HepG2 (cell line): ENCODE measurements at regions not wholly inside any gene's neighbourhood (a gene's known extent, or its start where the extent isn't known, plus 50 kb on each side); places are given as distances from the start of the nearest gene placed in this dataset.

Experiments
- ATAC-seq: fragments of 200-7000 bp; cut with Tn5 transposase; 3 replicates; pipeline ENCODE4 v1.9.1; 2020; ENCODE audit warnings: mild to moderate bottlenecking, moderate library complexity
- BruUV-seq: library from RNA; stranded (reverse); fragments of 400-500 nt; replicated peaks from 2 replicates; lab custom pipeline; 2021; lab: Mats Ljungman, UMichigan
- CTCF ChIA-PET: fragments of 300-600 bp; formaldehyde crosslinking; extraction: SDS; loops from one replicate; lab custom pipeline; 2021; ENCODE audit warnings: low total read pairs, inconsistent platforms, low intra/inter-chr PET ratio; lab: Yijun Ruan, JAX
- POLR2A ChIA-PET: fragments of 350-600 bp; sonication (Branson Sonifier 250); formaldehyde crosslinking; loops from one replicate; lab custom pipeline; 2020; ENCODE audit warnings: antibody characterized with exemption, inconsistent platforms; lab: Yijun Ruan, JAX
- DNase-seq: peaks from one replicate; pipeline ENCODE4 v3.0.0-alpha.2; 2015; ENCODE audit warnings: low spot score
- FAIRE-seq: peaks from 3 replicates; lab custom pipeline; 2011; peaks lifted over from hg19 to GRCh38; lab: Jason Lieb, UNC
- H2AFZ ChIP-seq: one replicate; pipeline ENCODE4 v1.6.1; 2011; ENCODE audit warnings: low read length, inconsistent platforms
- H3K27ac ChIP-seq: fragments of 300-600 bp; 3 replicates; pipeline ENCODE4 v1.8.0; 2011; ENCODE audit warnings: mixed run types, mild to moderate bottlenecking, mixed read lengths, low read length, inconsistent platforms; ENCODE audit not compliant: insufficient read depth; ENCODE audit errors: extremely low read length
- H3K27me3 ChIP-seq, 2 experiments: fragments of 200-600 bp in 1 of 2; 2 replicates in 1 of 2; 3 replicates in 1 of 2; pipeline versions ENCODE4 v1.6.0 to v1.8.0; 2011; ENCODE audit warnings: low read length in 2 of 2, mild to moderate bottlenecking in 2 of 2, moderate library complexity in 2 of 2, inconsistent platforms in 1 of 2; ENCODE audit not compliant: insufficient read depth in 2 of 2, control insufficient read depth in 1 of 2
- H3K36me3 ChIP-seq, 2 experiments: fragments of 200-600 bp in 1 of 2; replicated peaks in 1 of 2; 2 replicates in 1 of 2; 3 replicates in 1 of 2; pipeline versions ENCODE4 v1.5.1 to v1.8.0; 2011; ENCODE audit warnings: low read length in 2 of 2, inconsistent platforms in 1 of 2; ENCODE audit not compliant: insufficient read depth in 2 of 2, control insufficient read depth in 1 of 2
- H3K4me1 ChIP-seq: 2 replicates; pipeline ENCODE4 v1.5.1; 2012; ENCODE audit warnings: low read length, inconsistent platforms; ENCODE audit not compliant: insufficient read depth
- H3K4me2 ChIP-seq: 2 replicates; pipeline ENCODE4 v1.6.0; 2011; ENCODE audit warnings: low read depth, low read length, inconsistent platforms
- H3K4me3 ChIP-seq, 3 experiments: fragments of 200-600 bp in 1 of 3; sonication (generic), shearing (Covaris generic) in 1 of 3; replicated peaks in 1 of 3; 2 replicates each; pipeline ENCODE4 v1.5.1; 2011 to 2016; ENCODE audit warnings: low read length in 3 of 3, inconsistent platforms in 2 of 3, low read depth in 2 of 3, mild to moderate bottlenecking in 2 of 3, control low read depth in 1 of 3, mixed read lengths in 1 of 3; ENCODE audit not compliant: insufficient read depth in 1 of 3
- H3K79me2 ChIP-seq: one replicate; pipeline ENCODE4 v1.6.1; 2011; ENCODE audit warnings: low read length, inconsistent platforms; ENCODE audit not compliant: insufficient read depth
- H3K9ac ChIP-seq: 2 replicates; pipeline ENCODE4 v1.6.0; 2011; ENCODE audit warnings: mild to moderate bottlenecking, low read depth, low read length, inconsistent platforms; ENCODE audit not compliant: insufficient read depth
- H3K9me3 ChIP-seq: 2 replicates; pipeline ENCODE4 v1.5.1; 2012; ENCODE audit warnings: mild to moderate bottlenecking, low read length
- H4K20me1 ChIP-seq: 2 replicates; pipeline ENCODE4 v1.6.0; 2011; ENCODE audit warnings: inconsistent platforms, mild to moderate bottlenecking, low read length, moderate library complexity; ENCODE audit not compliant: insufficient read depth
- CREB1 ChIP-seq, 2 experiments: fragments of 450-650 bp in 1 of 2; IDR thresholded peaks; 2 replicates each; pipeline ENCODE4 v1.6.1; 2016 to 2017; ENCODE audit warnings: control low read depth in 1 of 2, mild to moderate bottlenecking in 1 of 2, missing compliant biosample characterization in 1 of 2, missing genetic modification characterization in 1 of 2
- GABPB1 ChIP-seq: IDR thresholded peaks from 2 replicates; pipeline ENCODE4 v1.6.1; 2016; ENCODE audit warnings: mild to moderate bottlenecking, missing genetic modification reagents, moderate library complexity, missing compliant biosample characterization
- GFI1 ChIP-seq: sonication (generic); formaldehyde crosslinking; IDR thresholded peaks from 2 replicates; pipeline ENCODE4 v1.5.0; 2020; ENCODE audit warnings: missing genetic modification reagents, mild to moderate bottlenecking, borderline replicate concordance
- KMT2B ChIP-seq: IDR thresholded peaks from 2 replicates; pipeline ENCODE4 v1.6.1; 2016; ENCODE audit warnings: missing genetic modification reagents, missing compliant biosample characterization
- NFE2L2 ChIP-seq: fragments of 150-350 bp; IDR thresholded peaks from 2 replicates; pipeline ENCODE4 v1.6.1; 2014; ENCODE audit warnings: low read length
- PHF20 ChIP-seq: sonication (generic); formaldehyde crosslinking; IDR thresholded peaks from 2 replicates; pipeline ENCODE4 v1.5.0; 2020; ENCODE audit warnings: mild to moderate bottlenecking, missing genetic modification reagents
- SCMH1 ChIP-seq: sonication (generic); formaldehyde crosslinking; IDR thresholded peaks from 2 replicates; pipeline ENCODE4 v1.9.0; 2021; ENCODE audit warnings: missing genetic modification reagents, mild to moderate bottlenecking, borderline replicate concordance
- SPEN ChIP-seq: sonication (generic); formaldehyde crosslinking; IDR thresholded peaks from 2 replicates; pipeline ENCODE4 v1.5.1; 2020; ENCODE audit warnings: low read depth, mild to moderate bottlenecking, missing genetic modification reagents
- ZNF335 ChIP-seq: sonication (generic); formaldehyde crosslinking; IDR thresholded peaks from 2 replicates; pipeline ENCODE4 v1.4.0; 2020; ENCODE audit warnings: missing genetic modification reagents
- ZNF33A ChIP-seq: sonication (generic); formaldehyde crosslinking; IDR thresholded peaks from 2 replicates; pipeline ENCODE4 v1.5.1; 2020; ENCODE audit warnings: missing genetic modification reagents, mild to moderate bottlenecking, moderate library complexity, borderline replicate concordance
- ZNF879 ChIP-seq: sonication (generic); formaldehyde crosslinking; IDR thresholded peaks from 2 replicates; pipeline ENCODE4 v1.8.1; 2023; ENCODE audit warnings: missing genetic modification reagents
- ZSCAN20 ChIP-seq: sonication (generic); formaldehyde crosslinking; IDR thresholded peaks from 2 replicates; pipeline ENCODE4 v1.4.0; 2020; ENCODE audit warnings: missing genetic modification reagents, mild to moderate bottlenecking, borderline replicate concordance
- WGBS: methylation state at CpG from one replicate; pipeline ENCODE4 v1.1.6; 2017; ENCODE audit warnings: low lambda C conversion rate; 5-methylcytosine and 5-hydroxymethylcytosine counted together
- in situ Hi-C: cut with HindIII; loops from 2 replicates; pipeline ENCODE4 v1.10.0; 2017; ENCODE audit warnings: low pct_unique_long_range_greater_than_20kb; ENCODE audit not compliant: extremely low pct_ligation_motif_present
- intact Hi-C: fragments of 100-400 bp; cut with micrococcal nuclease; formaldehyde crosslinking; loops from one replicate; pipeline ENCODE4 v1.10.0; 2022; ENCODE audit not compliant: unreplicated experiment
- TF ChIP-seq, protein P1 (sequence below): sonication (generic); formaldehyde crosslinking; IDR thresholded peaks from 2 replicates; pipeline ENCODE4 v1.4.0; 2020; ENCODE audit warnings: missing genetic modification reagents, borderline replicate concordance
- TF ChIP-seq, protein P2 (sequence below): sonication (generic); formaldehyde crosslinking; IDR thresholded peaks from 2 replicates; pipeline ENCODE4 v1.5.1; 2020; ENCODE audit warnings: mild to moderate bottlenecking, missing genetic modification reagents, moderate library complexity

- in situ Hi-C loops = no loop called here
- Histone ChIP-seq H4K20me1 (no peaks in the 10 kb centered on the region), H3K9ac (no peak overlapping the region), H3K27ac (no peak overlapping the region), H3K27me3 (no peaks in the 10 kb centered on the region), H3K4me3 (no peak overlapping the region), H3K4me2 (no peak overlapping the region), H2AFZ (no peak overlapping the region), H3K36me3 (no peaks in the 10 kb centered on the region), H3K4me1 (peaks cover 17% of the 10 kb centered on the region), H3K79me2 (no peaks in the 10 kb centered on the region), H3K9me3 (no peaks in the 10 kb centered on the region)
- ATAC-seq (no peak), FAIRE-seq (no peak), DNase-seq (no peak)
- intact Hi-C loops = no loop called here
- no TSS peak for BruUV-seq
- TF ChIP-seq GFI1 (CRISPR knock-in tag) (no peak), ZNF33A (CRISPR knock-in tag) (no peak), PHF20 (CRISPR knock-in tag) (no peak), SPEN (CRISPR knock-in tag) (no peak), ZNF879 (CRISPR knock-in tag) (no peak)
- ChIA-PET POLR2A (no interaction called here), CTCF (no interaction called here)
- 37% methylated on average over 9 of the region's 9 CpGs for WGBS
Measured at GRCh38 chrX:134148172-134148692, 88.8 kb upstream of the CCDC160 start.

DNA sequence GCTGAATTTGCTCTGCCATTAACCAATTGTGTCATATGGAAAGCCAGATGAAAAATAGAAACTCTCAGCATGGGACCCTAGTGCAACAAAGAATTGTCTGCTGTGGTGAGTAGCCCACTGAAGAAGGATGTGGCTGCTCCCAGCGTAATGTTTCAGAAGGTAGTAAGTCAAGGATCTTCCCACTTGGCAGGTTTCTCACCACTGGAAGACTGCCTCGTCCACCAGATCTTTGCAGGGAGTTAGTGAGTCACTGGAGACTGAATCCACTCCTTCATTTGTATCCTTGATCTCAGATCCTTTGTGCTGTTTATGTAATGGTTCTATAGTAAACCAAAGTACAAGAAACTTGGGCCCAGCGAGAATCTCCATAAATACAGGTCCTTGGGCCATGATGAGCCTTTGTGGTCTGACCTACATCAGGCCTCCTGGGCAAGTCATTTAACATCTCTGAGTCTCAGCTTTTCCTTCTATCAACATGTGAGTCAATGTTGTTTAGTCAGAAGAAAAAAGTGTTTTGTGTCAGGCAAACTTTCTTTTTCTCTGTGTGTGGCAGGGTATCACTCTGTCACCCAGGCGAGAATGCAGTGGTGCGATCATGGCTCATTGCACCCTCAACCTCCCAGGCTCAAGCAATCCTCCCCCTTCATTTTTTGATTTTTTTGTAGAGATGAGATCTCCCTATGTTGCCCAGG is 78.0 kb upstream of the CCDC160 start:
- in situ Hi-C loops = no loop called here
- no peak overlapping the region for H3K27ac ChIP-seq
- DNase-seq (no peak), FAIRE-seq (no peak), ATAC-seq (no peak)
- no peak overlapping the region for H3K4me2 ChIP-seq
- H3K27me3 ChIP-seq = no peaks in the 10 kb centered on the region
- no peaks in the 10 kb centered on the region for H3K36me3 ChIP-seq
- ChIA-PET POLR2A (no interaction called here), CTCF (no interaction called here)
- no TSS peak for BruUV-seq
- H3K79me2 ChIP-seq = no peaks in the 10 kb centered on the region
- no peaks in the 10 kb centered on the region for H4K20me1 ChIP-seq
- intact Hi-C loops = no loop called here
- H3K9ac ChIP-seq = no peak overlapping the region
- H3K9me3 ChIP-seq = no peaks in the 10 kb centered on the region
- no peak overlapping the region for H2AFZ ChIP-seq
- no peaks in the 10 kb centered on the region for H3K4me1 ChIP-seq
- no peak overlapping the region for H3K4me3 ChIP-seq
- WGBS = 17% methylated on average over 1 of the region's 5 CpGs
- no peak for TF ChIP-seq ZSCAN20 (CRISPR knock-in tag)
- no peak for TF ChIP-seq ZNF335 (CRISPR knock-in tag)
- no peak for TF ChIP-seq CREB1 (IDR thresholded peaks at IDR 0.05)
- no peak for TF ChIP-seq CREB1 (CRISPR knock-in tag; IDR thresholded peaks at IDR 0.05)
- TF ChIP-seq GABPB1 = no peak
- TF ChIP-seq KMT2B (CRISPR knock-in tag) = no peak
- no peak for TF ChIP-seq SCMH1 (CRISPR knock-in tag)
- TF ChIP-seq, protein P1, sequence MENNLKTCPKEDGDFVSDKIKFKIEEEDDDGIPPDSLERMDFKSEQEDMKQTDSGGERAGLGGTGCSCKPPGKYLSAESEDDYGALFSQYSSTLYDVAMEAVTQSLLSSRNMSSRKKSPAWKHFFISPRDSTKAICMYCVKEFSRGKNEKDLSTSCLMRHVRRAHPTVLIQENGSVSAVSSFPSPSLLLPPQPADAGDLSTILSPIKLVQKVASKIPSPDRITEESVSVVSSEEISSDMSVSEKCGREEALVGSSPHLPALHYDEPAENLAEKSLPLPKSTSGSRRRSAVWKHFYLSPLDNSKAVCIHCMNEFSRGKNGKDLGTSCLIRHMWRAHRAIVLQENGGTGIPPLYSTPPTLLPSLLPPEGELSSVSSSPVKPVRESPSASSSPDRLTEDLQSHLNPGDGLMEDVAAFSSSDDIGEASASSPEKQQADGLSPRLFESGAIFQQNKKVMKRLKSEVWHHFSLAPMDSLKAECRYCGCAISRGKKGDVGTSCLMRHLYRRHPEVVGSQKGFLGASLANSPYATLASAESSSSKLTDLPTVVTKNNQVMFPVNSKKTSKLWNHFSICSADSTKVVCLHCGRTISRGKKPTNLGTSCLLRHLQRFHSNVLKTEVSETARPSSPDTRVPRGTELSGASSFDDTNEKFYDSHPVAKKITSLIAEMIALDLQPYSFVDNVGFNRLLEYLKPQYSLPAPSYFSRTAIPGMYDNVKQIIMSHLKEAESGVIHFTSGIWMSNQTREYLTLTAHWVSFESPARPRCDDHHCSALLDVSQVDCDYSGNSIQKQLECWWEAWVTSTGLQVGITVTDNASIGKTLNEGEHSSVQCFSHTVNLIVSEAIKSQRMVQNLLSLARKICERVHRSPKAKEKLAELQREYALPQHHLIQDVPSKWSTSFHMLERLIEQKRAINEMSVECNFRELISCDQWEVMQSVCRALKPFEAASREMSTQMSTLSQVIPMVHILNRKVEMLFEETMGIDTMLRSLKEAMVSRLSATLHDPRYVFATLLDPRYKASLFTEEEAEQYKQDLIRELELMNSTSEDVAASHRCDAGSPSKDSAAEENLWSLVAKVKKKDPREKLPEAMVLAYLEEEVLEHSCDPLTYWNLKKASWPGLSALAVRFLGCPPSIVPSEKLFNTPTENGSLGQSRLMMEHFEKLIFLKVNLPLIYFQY (CRISPR knock-in tag) = no peak
- TF ChIP-seq NFE2L2 = no peak
- TF ChIP-seq, protein P2, sequence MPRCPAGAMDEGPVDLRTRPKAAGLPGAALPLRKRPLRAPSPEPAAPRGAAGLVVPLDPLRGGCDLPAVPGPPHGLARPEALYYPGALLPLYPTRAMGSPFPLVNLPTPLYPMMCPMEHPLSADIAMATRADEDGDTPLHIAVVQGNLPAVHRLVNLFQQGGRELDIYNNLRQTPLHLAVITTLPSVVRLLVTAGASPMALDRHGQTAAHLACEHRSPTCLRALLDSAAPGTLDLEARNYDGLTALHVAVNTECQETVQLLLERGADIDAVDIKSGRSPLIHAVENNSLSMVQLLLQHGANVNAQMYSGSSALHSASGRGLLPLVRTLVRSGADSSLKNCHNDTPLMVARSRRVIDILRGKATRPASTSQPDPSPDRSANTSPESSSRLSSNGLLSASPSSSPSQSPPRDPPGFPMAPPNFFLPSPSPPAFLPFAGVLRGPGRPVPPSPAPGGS = no peak
